ENCODE measurements at regions not wholly inside any gene's neighbourhood (a gene's known extent, or its start where the extent isn't known, plus 50 kb on each side); places are given as distances from the start of the nearest gene placed in this dataset.
"Not testable (repeated sequence)": the region's sequence is repeated elsewhere in the genome, so short reads cannot be mapped to it uniquely, and the experiment has no call there.

GRCh38 chr13:52288891-52289290 is 117.1 kb downstream of the THSD1 start:
- BruUV-seq (replicated peaks); H3K36me3 ChIP-seq (ENCODE audit: control insufficient read depth in 2 of 2, insufficient read depth in 2 of 2, low read length in 1 of 2); H3K27ac ChIP-seq (ENCODE audit: control insufficient read depth, insufficient read depth); SMC1A ChIA-PET (ENCODE audit: uncharacterized antibody, unreplicated experiment); H3K9me3 ChIP-seq (replicated peaks; ENCODE audit: control insufficient read depth, insufficient read depth, low read length); POLR2A ChIA-PET; intact Hi-C loops (cut with micrococcal nuclease; ENCODE audit: unreplicated experiment); CTCF ChIA-PET; H3K79me2 ChIP-seq (ENCODE audit: control insufficient read depth, insufficient read depth, low read length); H2AFZ ChIP-seq (ENCODE audit: control insufficient read depth, low read depth, low read length); RAD21 ChIA-PET (ENCODE audit: unreplicated experiment); H3K27me3 ChIP-seq (replicated peaks in 1 of 2; ENCODE audit: control insufficient read depth in 2 of 2, insufficient read depth in 2 of 2, low read length in 1 of 2); H3K4me1 ChIP-seq (ENCODE audit: control insufficient read depth, insufficient read depth, low read length); in situ Hi-C loops (cut with MboI); ATAC-seq; H3K9ac ChIP-seq (ENCODE audit: control insufficient read depth, insufficient read depth, low read length); FAIRE-seq; DNase-seq (ENCODE audit: low read depth, low spot score); H4K20me1 ChIP-seq (ENCODE audit: control insufficient read depth, insufficient read depth); H3K4me3 ChIP-seq; H3K4me2 ChIP-seq (ENCODE audit: control insufficient read depth, insufficient read depth): not testable (repeated sequence)
- WGBS (ENCODE audit: insufficient coverage, insufficient replicate concordance, low lambda C conversion rate, missing lambda C conversion rate) = 5% methylated on average over 2 of the region's 6 CpGs

- CTCF ChIA-PET; RAD21 ChIA-PET (ENCODE audit: unreplicated experiment); DNase-seq (ENCODE audit: low read depth, low spot score); H3K4me3 ChIP-seq; H3K27me3 ChIP-seq (replicated peaks in 1 of 2; ENCODE audit: control insufficient read depth in 2 of 2, insufficient read depth in 2 of 2, low read length in 1 of 2); in situ Hi-C loops (cut with MboI); H3K79me2 ChIP-seq (ENCODE audit: control insufficient read depth, insufficient read depth, low read length); ATAC-seq; SMC1A ChIA-PET (ENCODE audit: uncharacterized antibody, unreplicated experiment); H3K9me3 ChIP-seq (replicated peaks; ENCODE audit: control insufficient read depth, insufficient read depth, low read length); intact Hi-C loops (cut with micrococcal nuclease; ENCODE audit: unreplicated experiment); H4K20me1 ChIP-seq (ENCODE audit: control insufficient read depth, insufficient read depth); BruUV-seq (replicated peaks); H3K36me3 ChIP-seq (ENCODE audit: control insufficient read depth in 2 of 2, insufficient read depth in 2 of 2, low read length in 1 of 2); FAIRE-seq; H3K4me1 ChIP-seq (ENCODE audit: control insufficient read depth, insufficient read depth, low read length); POLR2A ChIA-PET; H2AFZ ChIP-seq (ENCODE audit: control insufficient read depth, low read depth, low read length); H3K27ac ChIP-seq (ENCODE audit: control insufficient read depth, insufficient read depth); H3K9ac ChIP-seq (ENCODE audit: control insufficient read depth, insufficient read depth, low read length); H3K4me2 ChIP-seq (ENCODE audit: control insufficient read depth, insufficient read depth): not testable (repeated sequence)
- WGBS (ENCODE audit: insufficient coverage, insufficient replicate concordance, low lambda C conversion rate, missing lambda C conversion rate) = 41% methylated on average over 2 of the region's 2 CpGs
Measured at GRCh38 chr13:52281387-52281786, 122.0 kb upstream of the NEK3 start.

- H4K20me1 ChIP-seq (ENCODE audit: control insufficient read depth, insufficient read depth); H3K79me2 ChIP-seq (ENCODE audit: control insufficient read depth, insufficient read depth, low read length); H2AFZ ChIP-seq (ENCODE audit: control insufficient read depth, low read depth, low read length); H3K27ac ChIP-seq (ENCODE audit: control insufficient read depth, insufficient read depth); POLR2A ChIA-PET; H3K36me3 ChIP-seq (ENCODE audit: control insufficient read depth in 2 of 2, insufficient read depth in 2 of 2, low read length in 1 of 2); H3K9ac ChIP-seq (ENCODE audit: control insufficient read depth, insufficient read depth, low read length); H3K9me3 ChIP-seq (replicated peaks; ENCODE audit: control insufficient read depth, insufficient read depth, low read length); SMC1A ChIA-PET (ENCODE audit: uncharacterized antibody, unreplicated experiment); H3K27me3 ChIP-seq (replicated peaks in 1 of 2; ENCODE audit: control insufficient read depth in 2 of 2, insufficient read depth in 2 of 2, low read length in 1 of 2); BruUV-seq (replicated peaks); ATAC-seq; RAD21 ChIA-PET (ENCODE audit: unreplicated experiment); DNase-seq (ENCODE audit: low read depth, low spot score); H3K4me3 ChIP-seq; intact Hi-C loops (cut with micrococcal nuclease; ENCODE audit: unreplicated experiment); in situ Hi-C loops (cut with MboI); H3K4me2 ChIP-seq (ENCODE audit: control insufficient read depth, insufficient read depth); FAIRE-seq; H3K4me1 ChIP-seq (ENCODE audit: control insufficient read depth, insufficient read depth, low read length); CTCF ChIA-PET: not testable (repeated sequence)
- WGBS (ENCODE audit: insufficient coverage, insufficient replicate concordance, low lambda C conversion rate, missing lambda C conversion rate) = no CpG with 5 or more reads among the region's 1 CpG
Measured at GRCh38 chr13:52279408-52279807, 120.0 kb upstream of the NEK3 start.

DNA sequence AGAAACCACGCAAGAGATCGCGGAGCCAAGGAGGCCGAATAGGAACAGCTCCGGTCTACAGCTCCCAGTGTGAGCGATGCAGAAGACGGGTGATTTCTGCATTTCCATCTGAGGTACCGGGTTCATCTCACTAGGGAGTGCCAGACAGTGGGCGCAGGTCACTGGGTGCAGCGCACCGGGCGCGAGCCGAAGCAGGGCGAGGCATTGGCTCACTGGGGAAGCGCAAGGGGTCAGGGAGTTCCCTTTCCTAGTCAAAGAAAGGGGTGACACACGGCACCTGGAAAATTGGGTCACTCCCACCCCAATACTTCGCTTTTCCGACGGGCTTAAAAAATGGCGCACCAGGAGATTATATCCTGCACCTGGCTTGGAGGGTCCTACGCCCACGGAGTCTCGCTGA is 94.9 kb upstream of the NEK3 start:
- H3K27me3 ChIP-seq (replicated peaks in 1 of 2; ENCODE audit: control insufficient read depth in 2 of 2, insufficient read depth in 2 of 2, low read length in 1 of 2); H4K20me1 ChIP-seq (ENCODE audit: control insufficient read depth, insufficient read depth); RAD21 ChIA-PET (ENCODE audit: unreplicated experiment); H3K4me3 ChIP-seq; H3K4me2 ChIP-seq (ENCODE audit: control insufficient read depth, insufficient read depth); H3K9ac ChIP-seq (ENCODE audit: control insufficient read depth, insufficient read depth, low read length); H3K36me3 ChIP-seq (ENCODE audit: control insufficient read depth in 2 of 2, insufficient read depth in 2 of 2, low read length in 1 of 2); BruUV-seq (replicated peaks); H3K4me1 ChIP-seq (ENCODE audit: control insufficient read depth, insufficient read depth, low read length); ATAC-seq; H3K79me2 ChIP-seq (ENCODE audit: control insufficient read depth, insufficient read depth, low read length); H2AFZ ChIP-seq (ENCODE audit: control insufficient read depth, low read depth, low read length); FAIRE-seq; H3K9me3 ChIP-seq (replicated peaks; ENCODE audit: control insufficient read depth, insufficient read depth, low read length); SMC1A ChIA-PET (ENCODE audit: uncharacterized antibody, unreplicated experiment); POLR2A ChIA-PET; intact Hi-C loops (cut with micrococcal nuclease; ENCODE audit: unreplicated experiment); DNase-seq (ENCODE audit: low read depth, low spot score); H3K27ac ChIP-seq (ENCODE audit: control insufficient read depth, insufficient read depth); in situ Hi-C loops (cut with MboI); CTCF ChIA-PET: not testable (repeated sequence)
- 70% methylated on average over 21 of the region's 24 CpGs for WGBS (ENCODE audit: insufficient coverage, insufficient replicate concordance, low lambda C conversion rate, missing lambda C conversion rate)
